ENCODE measurements at regions not wholly inside any gene's neighbourhood (a gene's known extent, or its start where the extent isn't known, plus 50 kb on each side); places are given as distances from the start of the nearest gene placed in this dataset.

- H3K4me1 ChIP-seq (replicated peaks), result no peaks in the 10 kb centered on the region
- no peak for DNase-seq (ENCODE audit: low spot score)
- intact Hi-C loops (cut with DNase I), result no loop called here
- H3K36me3 ChIP-seq, result no peaks in the 10 kb centered on the region
- H3K9me3 ChIP-seq, result no peaks in the 10 kb centered on the region
- H3K27ac ChIP-seq, result no peak overlapping the region
- no peak overlapping the region for H3K4me3 ChIP-seq
- 94% methylated on average over 6 of the region's 6 CpGs for WGBS
- H3K27me3 ChIP-seq (replicated peaks; ENCODE audit: insufficient read depth), result no peaks in the 10 kb centered on the region
- TF ChIP-seq POLR2AphosphoS5 (IDR thresholded peaks at IDR 0.05) (no peak), POLR2A (IDR thresholded peaks at IDR 0.05) (no peak), CTCF (IDR thresholded peaks at IDR 0.05) (no peak)
These were observed 314.9 kb upstream of the NECTIN3 start for GRCh38 chr3:110756705-110757104.

GRCh38 chr3:110758208-110758607 lies 313.4 kb upstream of the NECTIN3 start:
- H3K36me3 ChIP-seq, result no peaks in the 10 kb centered on the region
- no peaks in the 10 kb centered on the region for H3K9me3 ChIP-seq
- DNase-seq (ENCODE audit: low spot score), result no peak
- H3K4me3 ChIP-seq, result no peak overlapping the region
- intact Hi-C loops (cut with DNase I), result no loop called here
- no peaks in the 10 kb centered on the region for H3K27me3 ChIP-seq (replicated peaks; ENCODE audit: insufficient read depth)
- no peak overlapping the region for H3K27ac ChIP-seq
- TF ChIP-seq POLR2AphosphoS5 (IDR thresholded peaks at IDR 0.05), result no peak
- no peak for TF ChIP-seq POLR2A (IDR thresholded peaks at IDR 0.05)
- no peak for TF ChIP-seq CTCF (IDR thresholded peaks at IDR 0.05)
- H3K4me1 ChIP-seq (replicated peaks), result no peaks in the 10 kb centered on the region
- WGBS, result 88% methylated on average over 2 of the region's 2 CpGs

GRCh38 chr3:110767156-110767555 lies 304.5 kb upstream of the NECTIN3 start:
- no peaks in the 10 kb centered on the region for H3K9me3 ChIP-seq
- H3K27me3 ChIP-seq (replicated peaks; ENCODE audit: insufficient read depth), result no peaks in the 10 kb centered on the region
- intact Hi-C loops (cut with DNase I), result no loop called here
- no peak for DNase-seq (ENCODE audit: low spot score)
- WGBS, result 80% methylated on average over 2 of the region's 2 CpGs
- TF ChIP-seq POLR2AphosphoS5 (IDR thresholded peaks at IDR 0.05), result no peak
- no peak for TF ChIP-seq POLR2A (IDR thresholded peaks at IDR 0.05)
- no peaks in the 10 kb centered on the region for H3K36me3 ChIP-seq
- H3K4me3 ChIP-seq, result no peak overlapping the region
- no peak overlapping the region for H3K27ac ChIP-seq
- H3K4me1 ChIP-seq (replicated peaks), result no peaks in the 10 kb centered on the region

- no peak for DNase-seq (ENCODE audit: low spot score)
- H3K27ac ChIP-seq, result no peak overlapping the region
- H3K9me3 ChIP-seq, result no peaks in the 10 kb centered on the region
- no peaks in the 10 kb centered on the region for H3K4me1 ChIP-seq (replicated peaks)
- no peaks in the 10 kb centered on the region for H3K27me3 ChIP-seq (replicated peaks; ENCODE audit: insufficient read depth)
- TF ChIP-seq POLR2A (IDR thresholded peaks at IDR 0.05), result no peak
- no peak for TF ChIP-seq POLR2AphosphoS5 (IDR thresholded peaks at IDR 0.05)
- no peak for TF ChIP-seq CTCF (IDR thresholded peaks at IDR 0.05)
- intact Hi-C loops (cut with DNase I), result no loop called here
- no peak overlapping the region for H3K4me3 ChIP-seq
- no peaks in the 10 kb centered on the region for H3K36me3 ChIP-seq
These were observed 303.8 kb upstream of the NECTIN3 start for GRCh38 chr3:110767838-110768237.

GRCh38 chr3:110773413-110773954 lies 298.1 kb upstream of the NECTIN3 start:
- Histone ChIP-seq H3K27me3 (replicated peaks; ENCODE audit: insufficient read depth) (no peaks in the 10 kb centered on the region), H3K36me3 (no peaks in the 10 kb centered on the region), H3K4me3 (no peak overlapping the region), H3K9me3 (no peaks in the 10 kb centered on the region), H3K4me1 (replicated peaks) (no peaks in the 10 kb centered on the region), H3K27ac (no peak overlapping the region)
- WGBS, result 50% methylated on average over 9 of the region's 9 CpGs
- TF ChIP-seq POLR2AphosphoS5 (IDR thresholded peaks at IDR 0.05), result no peak
- no peak for TF ChIP-seq POLR2A (IDR thresholded peaks at IDR 0.05)
- no peak for TF ChIP-seq CTCF (IDR thresholded peaks at IDR 0.05)
- no peak for DNase-seq (ENCODE audit: low spot score)
- intact Hi-C loops (cut with DNase I), result no loop called here

Data from prostate gland (tissue), 2 donors.